Testis (tissue), 2 donors: ENCODE measurements at regions not wholly inside any gene's neighbourhood (a gene's known extent, or its start where the extent isn't known, plus 50 kb on each side); places are given as distances from the start of the nearest gene placed in this dataset.

Experiments
- DNase-seq: peaks from one replicate; pipeline ENCODE4 v3.0.0-alpha.2; 2019
- H3K27ac ChIP-seq, 2 donors: fragments of 200-600 bp; sonication (generic); one replicate each; pipeline ENCODE4 v1.5.1; 2019
- H3K27me3 ChIP-seq: fragments of 200-600 bp; sonication (generic); one replicate; pipeline ENCODE4 v1.5.1; 2019
- H3K36me3 ChIP-seq: fragments of 200-600 bp; sonication (generic); one replicate; pipeline ENCODE4 v1.5.1; 2017; ENCODE audit warnings: low read depth; ENCODE audit errors: missing control alignments
- H3K4me1 ChIP-seq: fragments of 200-600 bp; sonication (generic); one replicate; pipeline ENCODE4 v1.5.1; 2019
- H3K4me3 ChIP-seq, 2 donors: fragments of 200-600 bp; sonication (generic); one replicate each; pipeline ENCODE4 v1.5.1; 2017 to 2019
- H3K9me3 ChIP-seq: fragments of 200-600 bp; sonication (generic); one replicate; pipeline ENCODE4 v1.5.1; 2017
- POLR2A ChIP-seq: fragments of 450-650 bp; IDR thresholded peaks from one replicate; pipeline ENCODE4 v1.6.1; 2017; ENCODE audit warnings: antibody characterized with exemption, mild to moderate bottlenecking, moderate library complexity
- WGBS, 2 donors: methylation state at CpG; one replicate each; pipeline ENCODE4 v1.1.5; 2018; 5-methylcytosine and 5-hydroxymethylcytosine counted together
- intact Hi-C: fragments of 100-400 bp; cut with DNase I; formaldehyde crosslinking; loops from one replicate; pipeline ENCODE4 v1.15.1; 2023; ENCODE audit warnings: low total_unique reads
- TF ChIP-seq, protein P1 (sequence below), 3 experiments: fragments of 450-650 bp in 2 of 3; fragments of 200-600 bp in 1 of 3; sonication (generic) in 1 of 3; IDR thresholded peaks; one replicate each; pipeline ENCODE4 v1.5.1; 2016 to 2019; ENCODE audit warnings: antibody characterized with exemption in 3 of 3, mild to moderate bottlenecking in 2 of 3, moderate library complexity in 1 of 3

DNA sequence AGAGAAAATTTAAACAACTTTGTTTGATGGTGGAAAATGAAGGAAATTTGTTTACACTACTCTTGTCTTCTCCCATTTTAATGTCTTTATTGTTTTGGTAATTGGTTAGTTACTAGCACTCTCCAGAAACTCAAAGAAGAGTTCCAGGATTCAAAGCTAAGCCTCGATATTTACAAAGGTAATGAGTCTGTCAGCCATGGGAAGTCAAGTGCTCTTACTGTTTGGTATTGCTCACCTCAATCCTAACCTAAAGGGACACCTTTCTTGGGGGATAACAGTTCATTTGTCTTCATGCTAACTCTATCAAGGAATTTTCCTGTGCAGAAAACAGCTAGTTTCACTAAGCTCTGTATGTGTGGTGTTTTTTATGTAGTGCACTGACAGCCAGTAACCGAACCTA, 222.9 kb upstream of the LMO3 start:
- H3K4me1 ChIP-seq: no peaks in the 10 kb centered on the region
- H3K27me3 ChIP-seq: no peaks in the 10 kb centered on the region
- no peak for DNase-seq
- intact Hi-C loops: no loop called here
- WGBS, 2 donors: 58 to 63% methylated on average over 2 of the region's 2 CpGs
- no peaks in the 10 kb centered on the region for H3K36me3 ChIP-seq
- H3K4me3 ChIP-seq: no peak overlapping the region
- TF ChIP-seq POLR2A: no peak
- TF ChIP-seq, protein P1, sequence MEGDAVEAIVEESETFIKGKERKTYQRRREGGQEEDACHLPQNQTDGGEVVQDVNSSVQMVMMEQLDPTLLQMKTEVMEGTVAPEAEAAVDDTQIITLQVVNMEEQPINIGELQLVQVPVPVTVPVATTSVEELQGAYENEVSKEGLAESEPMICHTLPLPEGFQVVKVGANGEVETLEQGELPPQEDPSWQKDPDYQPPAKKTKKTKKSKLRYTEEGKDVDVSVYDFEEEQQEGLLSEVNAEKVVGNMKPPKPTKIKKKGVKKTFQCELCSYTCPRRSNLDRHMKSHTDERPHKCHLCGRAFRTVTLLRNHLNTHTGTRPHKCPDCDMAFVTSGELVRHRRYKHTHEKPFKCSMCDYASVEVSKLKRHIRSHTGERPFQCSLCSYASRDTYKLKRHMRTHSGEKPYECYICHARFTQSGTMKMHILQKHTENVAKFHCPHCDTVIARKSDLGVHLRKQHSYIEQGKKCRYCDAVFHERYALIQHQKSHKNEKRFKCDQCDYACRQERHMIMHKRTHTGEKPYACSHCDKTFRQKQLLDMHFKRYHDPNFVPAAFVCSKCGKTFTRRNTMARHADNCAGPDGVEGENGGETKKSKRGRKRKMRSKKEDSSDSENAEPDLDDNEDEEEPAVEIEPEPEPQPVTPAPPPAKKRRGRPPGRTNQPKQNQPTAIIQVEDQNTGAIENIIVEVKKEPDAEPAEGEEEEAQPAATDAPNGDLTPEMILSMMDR (IDR thresholded peaks at IDR 0.05): no peak
- no peak overlapping the region for H3K27ac ChIP-seq
- no peaks in the 10 kb centered on the region for H3K9me3 ChIP-seq

DNA sequence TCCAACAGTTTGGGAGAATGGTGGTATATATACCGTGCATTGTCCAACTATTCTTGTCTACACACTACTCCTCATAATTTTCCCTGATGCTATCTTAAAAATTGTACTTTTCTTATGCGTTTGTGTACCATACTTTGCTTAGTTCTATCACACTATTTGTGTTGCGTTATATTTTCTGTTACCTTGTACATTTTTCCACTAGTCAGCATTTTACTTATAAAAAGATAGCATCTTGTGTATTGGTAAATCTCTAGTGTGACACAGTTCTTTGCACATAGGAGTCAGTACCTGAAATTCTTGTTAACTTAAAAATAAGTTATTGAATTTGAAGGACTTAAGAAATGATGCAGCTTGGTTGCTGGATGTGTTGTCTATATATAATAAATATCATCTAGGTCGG, 201.8 kb upstream of the LMO3 start:
- WGBS, 2 donors: 89 to 92% methylated on average over 4 of the region's 4 CpGs
- H3K4me3 ChIP-seq: no peak overlapping the region
- H3K27me3 ChIP-seq: no peaks in the 10 kb centered on the region
- H3K9me3 ChIP-seq: no peaks in the 10 kb centered on the region
- intact Hi-C loops: no loop called here
- no peaks in the 10 kb centered on the region for H3K36me3 ChIP-seq
- no peak for TF ChIP-seq POLR2A
- TF ChIP-seq, protein P1 (IDR thresholded peaks at IDR 0.05): no peak
- H3K27ac ChIP-seq: no peak overlapping the region
- H3K4me1 ChIP-seq: no peaks in the 10 kb centered on the region
- no peak for DNase-seq

DNA sequence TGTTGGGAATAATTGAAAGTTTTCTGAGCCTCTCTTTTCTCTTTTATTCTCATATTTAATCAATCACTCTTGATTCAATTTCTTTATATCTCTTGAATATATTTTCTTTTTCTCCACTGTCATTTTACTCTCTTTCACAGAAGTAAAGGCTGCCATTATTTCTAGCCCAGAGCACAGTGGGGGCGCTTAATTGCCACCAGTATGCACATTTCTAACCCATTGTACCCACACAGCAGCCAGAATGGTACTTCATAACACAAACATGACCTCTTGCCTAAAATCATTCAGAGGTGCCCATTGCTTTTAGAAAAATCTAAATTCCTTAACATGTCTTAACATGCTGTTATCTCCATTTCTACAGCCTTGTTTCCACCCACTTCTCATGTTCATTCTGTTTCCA, 190.2 kb upstream of the LMO3 start:
- H3K4me1 ChIP-seq: no peaks in the 10 kb centered on the region
- DNase-seq: no peak
- WGBS, 2 donors: 65 to 75% methylated on average over 1 of the region's 1 CpG
- no peaks in the 10 kb centered on the region for H3K36me3 ChIP-seq
- no peaks in the 10 kb centered on the region for H3K9me3 ChIP-seq
- H3K27ac ChIP-seq: no peak overlapping the region
- H3K4me3 ChIP-seq: no peak overlapping the region
- no peaks in the 10 kb centered on the region for H3K27me3 ChIP-seq
- intact Hi-C loops: no loop called here
- no peak for TF ChIP-seq POLR2A
- TF ChIP-seq, protein P1 (IDR thresholded peaks at IDR 0.05): no peak

DNA sequence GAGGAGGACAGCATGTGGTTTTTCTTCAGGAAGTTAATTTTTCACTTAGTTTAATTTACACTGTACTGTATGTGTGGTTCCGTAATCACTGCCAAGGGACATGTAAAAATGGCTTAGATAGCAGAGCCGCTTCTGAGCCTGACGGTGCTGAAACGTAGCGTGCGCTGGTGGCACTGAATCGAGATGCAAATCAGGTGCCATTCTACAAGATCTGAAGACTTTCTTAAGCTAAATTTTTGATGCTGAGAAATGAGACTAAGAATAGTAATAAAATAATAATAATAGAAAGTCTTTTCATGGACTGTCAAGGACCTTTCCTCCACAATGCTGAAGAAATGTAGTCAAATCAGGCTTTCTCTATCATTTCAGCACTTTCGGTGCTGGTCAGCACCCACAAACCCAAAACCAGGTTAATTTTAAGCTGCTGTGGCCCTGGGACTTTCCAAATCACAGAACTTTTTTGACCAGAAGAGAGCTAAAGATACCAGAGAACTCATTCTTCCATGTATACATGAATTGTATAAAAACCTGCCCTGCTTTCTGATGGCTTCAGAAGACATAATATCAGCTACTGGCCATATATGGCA, 183.3 kb upstream of the LMO3 start:
- no peak for DNase-seq
- H3K27ac ChIP-seq: no peak overlapping the region
- 8 to 32% methylated on average over 8 of the region's 8 CpGs for WGBS, 2 donors
- intact Hi-C loops: no loop called here
- no peaks in the 10 kb centered on the region for H3K9me3 ChIP-seq
- no peaks in the 10 kb centered on the region for H3K27me3 ChIP-seq
- TF ChIP-seq, protein P1 (IDR thresholded peaks at IDR 0.05): no peak
- no peak for TF ChIP-seq POLR2A
- H3K36me3 ChIP-seq: no peaks in the 10 kb centered on the region
- H3K4me1 ChIP-seq: no peaks in the 10 kb centered on the region
- no peak overlapping the region for H3K4me3 ChIP-seq

DNA sequence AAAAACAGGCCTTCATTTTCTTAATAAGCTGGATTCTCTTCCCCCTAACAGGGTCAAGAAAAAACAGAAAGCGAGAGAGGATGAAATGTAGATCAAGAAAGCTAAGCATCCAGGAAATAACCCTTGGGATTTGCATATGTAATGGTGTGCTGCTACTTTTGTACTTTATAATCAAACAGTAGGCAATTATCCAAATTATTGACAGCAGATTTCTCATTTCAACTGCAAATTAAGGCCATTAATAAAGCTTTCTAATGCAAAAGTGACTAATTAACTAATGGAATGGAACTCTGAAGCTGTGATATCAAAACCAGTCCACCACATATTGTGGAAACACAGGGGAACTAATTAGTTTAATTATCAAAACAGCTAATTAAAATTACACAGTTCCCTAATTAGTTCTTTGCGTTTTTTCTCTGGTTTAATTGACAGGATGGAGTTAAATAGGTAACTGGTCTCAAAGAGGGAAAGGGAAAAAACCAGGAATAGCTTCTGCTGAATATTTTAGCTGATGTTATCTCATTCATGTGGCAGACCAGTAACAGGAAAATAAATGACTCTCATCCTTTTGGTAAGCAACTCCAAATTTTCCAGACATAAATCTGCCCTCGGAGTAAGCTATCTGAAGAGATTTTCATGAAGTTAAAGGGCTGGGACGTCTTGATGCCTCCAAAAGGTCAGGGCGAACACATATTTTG, 182.7 kb upstream of the LMO3 start:
- TF ChIP-seq, protein P1 (IDR thresholded peaks at IDR 0.05): no peak
- TF ChIP-seq POLR2A: no peak
- Histone ChIP-seq H3K4me1 (no peaks in the 10 kb centered on the region), H3K27ac (no peak overlapping the region), H3K4me3 (no peak overlapping the region), H3K36me3 (no peaks in the 10 kb centered on the region), H3K27me3 (no peaks in the 10 kb centered on the region), H3K9me3 (no peaks in the 10 kb centered on the region)
- intact Hi-C loops: no loop called here
- 11 to 29% methylated on average over 5 of the region's 5 CpGs for WGBS, 2 donors
- no peak for DNase-seq
